ENCODE measurements at regions not wholly inside any gene's neighbourhood (a gene's known extent, or its start where the extent isn't known, plus 50 kb on each side); places are given as distances from the start of the nearest gene placed in this dataset.

GRCh38 chr2:209005371-209005770 lies 418.5 kb upstream of the MAP2 start (continued):
- no peak for TF ChIP-seq MAX (IDR thresholded peaks at IDR 0.05)
- TF ChIP-seq EP300 (IDR thresholded peaks at IDR 0.05; ENCODE audit: borderline replicate concordance in 1 of 2, low read depth in 2 of 2, low read length in 2 of 2), result no peak
